Stimulated activated naive CD4-positive, alpha-beta T cell treated with Interleukin-2 at 50 U/mL for 16 hours (primary cell): ENCODE measurements at regions not wholly inside any gene's neighbourhood (a gene's known extent, or its start where the extent isn't known, plus 50 kb on each side); places are given as distances from the start of the nearest gene placed in this dataset.
"Not testable (repeated sequence)": the region's sequence is repeated elsewhere in the genome, so short reads cannot be mapped to it uniquely, and the experiment has no call there.

Source experiments
- DNase-seq: peaks from one replicate; lab custom pipeline; 2025; lab: John Stamatoyannopoulos, UW

- DNase-seq, result no peak
Observed at GRCh38 chr18:61676773-61677434, 215.9 kb downstream of the RNF152 start.

- no peak for DNase-seq
Observed at GRCh38 chr18:61669320-61669719, 223.5 kb downstream of the RNF152 start.

- DNase-seq, result no peak
Observed at GRCh38 chr18:61666876-61667590, 225.8 kb downstream of the RNF152 start.

GRCh38 chr18:61664419-61665084 is 228.3 kb downstream of the RNF152 start:
- DNase-seq, result no peak

- no peak for DNase-seq
Observed at GRCh38 chr18:61662726-61663125, 230.1 kb downstream of the RNF152 start.

GRCh38 chr18:61658431-61658830 is 234.4 kb downstream of the RNF152 start:
- no peak for DNase-seq

GRCh38 chr18:61657066-61657732 is 235.6 kb downstream of the RNF152 start:
- no peak for DNase-seq

GRCh38 chr18:61655630-61656029 is 237.2 kb downstream of the RNF152 start:
- no peak for DNase-seq

- DNase-seq, result no peak
Observed at GRCh38 chr18:61653823-61654551, 238.8 kb downstream of the RNF152 start.

GRCh38 chr18:61651880-61652268 is 240.9 kb downstream of the RNF152 start:
- DNase-seq, result no peak

GRCh38 chr18:61651145-61651879 is 241.5 kb downstream of the RNF152 start:
- no peak for DNase-seq

- no peak for DNase-seq
Observed at GRCh38 chr18:61643884-61644647, 248.7 kb downstream of the RNF152 start.

GRCh38 chr18:61639886-61640285 is 252.9 kb downstream of the RNF152 start:
- DNase-seq, result no peak

- DNase-seq, result no peak
Observed at GRCh38 chr18:61637905-61638595, 254.8 kb downstream of the RNF152 start.

GRCh38 chr18:61637319-61637718 is 255.5 kb downstream of the RNF152 start:
- no peak for DNase-seq

- peak; percentile 0 for DNase-seq
Observed at GRCh38 chr18:61635901-61636528, 256.8 kb downstream of the RNF152 start.

- no peak for DNase-seq
Observed at GRCh38 chr18:61628085-61628484, 264.7 kb downstream of the RNF152 start.

- not testable (repeated sequence) for DNase-seq
Observed at GRCh38 chr18:61624631-61625030, 268.2 kb downstream of the RNF152 start.

- DNase-seq, result no peak
Observed at GRCh38 chr18:61619783-61620182, 273.0 kb downstream of the RNF152 start.
